ENCODE measurements at regions not wholly inside any gene's neighbourhood (a gene's known extent, or its start where the extent isn't known, plus 50 kb on each side); places are given as distances from the start of the nearest gene placed in this dataset.

DNA sequence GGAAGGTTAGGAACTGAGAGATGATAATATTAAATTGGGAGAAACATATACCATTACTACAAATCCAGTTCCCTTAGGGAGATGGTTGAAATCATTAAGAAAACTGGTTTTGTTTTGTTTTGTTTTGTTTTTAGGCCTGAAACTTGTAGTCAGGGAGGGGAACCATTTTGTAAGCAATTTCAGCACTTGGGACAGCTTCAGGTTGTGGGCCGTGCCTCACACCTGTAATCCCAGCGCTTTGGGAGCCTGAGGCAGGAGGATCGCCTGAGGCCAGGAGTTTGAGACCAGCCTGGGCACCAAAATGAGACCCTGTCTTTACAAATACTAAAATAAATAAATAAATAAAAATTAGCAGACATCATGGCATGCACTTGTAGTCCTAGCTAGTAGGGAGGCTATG lies 694.3 kb upstream of the NR5A2 start:
- TF ChIP-seq, protein P1, sequence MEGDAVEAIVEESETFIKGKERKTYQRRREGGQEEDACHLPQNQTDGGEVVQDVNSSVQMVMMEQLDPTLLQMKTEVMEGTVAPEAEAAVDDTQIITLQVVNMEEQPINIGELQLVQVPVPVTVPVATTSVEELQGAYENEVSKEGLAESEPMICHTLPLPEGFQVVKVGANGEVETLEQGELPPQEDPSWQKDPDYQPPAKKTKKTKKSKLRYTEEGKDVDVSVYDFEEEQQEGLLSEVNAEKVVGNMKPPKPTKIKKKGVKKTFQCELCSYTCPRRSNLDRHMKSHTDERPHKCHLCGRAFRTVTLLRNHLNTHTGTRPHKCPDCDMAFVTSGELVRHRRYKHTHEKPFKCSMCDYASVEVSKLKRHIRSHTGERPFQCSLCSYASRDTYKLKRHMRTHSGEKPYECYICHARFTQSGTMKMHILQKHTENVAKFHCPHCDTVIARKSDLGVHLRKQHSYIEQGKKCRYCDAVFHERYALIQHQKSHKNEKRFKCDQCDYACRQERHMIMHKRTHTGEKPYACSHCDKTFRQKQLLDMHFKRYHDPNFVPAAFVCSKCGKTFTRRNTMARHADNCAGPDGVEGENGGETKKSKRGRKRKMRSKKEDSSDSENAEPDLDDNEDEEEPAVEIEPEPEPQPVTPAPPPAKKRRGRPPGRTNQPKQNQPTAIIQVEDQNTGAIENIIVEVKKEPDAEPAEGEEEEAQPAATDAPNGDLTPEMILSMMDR (IDR thresholded peaks at IDR 0.05): no peak
- TF ChIP-seq POLR2A (IDR thresholded peaks at IDR 0.05; ENCODE audit: low read depth): no peak
- TF ChIP-seq EP300 (IDR thresholded peaks at IDR 0.05): no peak
